ENCODE measurements at regions not wholly inside any gene's neighbourhood (a gene's known extent, or its start where the extent isn't known, plus 50 kb on each side); places are given as distances from the start of the nearest gene placed in this dataset.

- no peak for DNase-seq
- H3K27ac Mint-ChIP-seq: no peak overlapping the region
- peaks cover 5% of the 10 kb centered on the region for H3K36me3 Mint-ChIP-seq
- H3K27me3 Mint-ChIP-seq: no peaks in the 10 kb centered on the region
- H3K9me3 Mint-ChIP-seq: peaks cover 34% of the 10 kb centered on the region
- no peaks in the 10 kb centered on the region for H3K4me1 Mint-ChIP-seq
- H3K4me3 Mint-ChIP-seq: no peak overlapping the region
Observed at GRCh38 chr19:23855676-23856075, 59.0 kb upstream of the ZNF726 start.

- Mint-ChIP-seq H3K27me3 (no peaks in the 10 kb centered on the region), H3K4me3 (no peak overlapping the region), H3K9me3 (peaks cover 61% of the 10 kb centered on the region), H3K36me3 (peaks cover 19% of the 10 kb centered on the region), H3K4me1 (no peaks in the 10 kb centered on the region), H3K27ac (no peak overlapping the region)
- no peak for DNase-seq
Observed at GRCh38 chr19:23851966-23852365, 62.7 kb upstream of the ZNF726 start.

GRCh38 chr19:23832717-23833327, 74.1 kb upstream of the ZNF681 start:
- Mint-ChIP-seq H3K36me3 (peaks cover 27% of the 10 kb centered on the region), H3K27ac (no peak overlapping the region), H3K4me3 (no peak overlapping the region), H3K9me3 (peaks cover 43% of the 10 kb centered on the region), H3K4me1 (no peaks in the 10 kb centered on the region), H3K27me3 (no peaks in the 10 kb centered on the region)
- no peak for DNase-seq

GRCh38 chr19:23823952-23824389, 65.3 kb upstream of the ZNF681 start:
- Mint-ChIP-seq H3K36me3 (peaks cover 7% of the 10 kb centered on the region), H3K9me3 (peaks cover 31% of the 10 kb centered on the region), H3K4me3 (no peak overlapping the region), H3K4me1 (no peaks in the 10 kb centered on the region), H3K27ac (no peak overlapping the region), H3K27me3 (no peaks in the 10 kb centered on the region)
- peak; percentile 14 for DNase-seq

GRCh38 chr19:23822735-23823134, 64.0 kb upstream of the ZNF681 start:
- H3K36me3 Mint-ChIP-seq: peaks cover 8% of the 10 kb centered on the region
- no peaks in the 10 kb centered on the region for H3K27me3 Mint-ChIP-seq
- no peaks in the 10 kb centered on the region for H3K4me1 Mint-ChIP-seq
- H3K9me3 Mint-ChIP-seq: peaks cover 32% of the 10 kb centered on the region
- H3K4me3 Mint-ChIP-seq: no peak overlapping the region
- H3K27ac Mint-ChIP-seq: no peak overlapping the region
- DNase-seq: no peak

GRCh38 chr19:23817519-23817918, 58.8 kb upstream of the ZNF681 start:
- peaks cover 2% of the 10 kb centered on the region for H3K36me3 Mint-ChIP-seq
- peaks cover 13% of the 10 kb centered on the region for H3K9me3 Mint-ChIP-seq
- H3K27me3 Mint-ChIP-seq: no peaks in the 10 kb centered on the region
- H3K4me1 Mint-ChIP-seq: no peaks in the 10 kb centered on the region
- H3K27ac Mint-ChIP-seq: no peak overlapping the region
- peak; percentile 14 for DNase-seq
- H3K4me3 Mint-ChIP-seq: no peak overlapping the region

GRCh38 chr19:23810496-23810895, 51.8 kb upstream of the ZNF681 start:
- H3K36me3 Mint-ChIP-seq: peaks cover 38% of the 10 kb centered on the region
- H3K4me1 Mint-ChIP-seq: no peaks in the 10 kb centered on the region
- no peak overlapping the region for H3K27ac Mint-ChIP-seq
- peaks cover 2% of the 10 kb centered on the region for H3K9me3 Mint-ChIP-seq
- DNase-seq: no peak
- no peaks in the 10 kb centered on the region for H3K27me3 Mint-ChIP-seq
- no peak overlapping the region for H3K4me3 Mint-ChIP-seq

Measured in activated naive CD8-positive, alpha-beta T cell treated with anti-CD3 and anti-CD28 coated beads for 36 hours (primary cell).